ENCODE measurements at regions not wholly inside any gene's neighbourhood (a gene's known extent, or its start where the extent isn't known, plus 50 kb on each side); places are given as distances from the start of the nearest gene placed in this dataset.

GRCh38 chrX:12007881-12008280, 130.4 kb upstream of the FRMPD4 start:
- Histone ChIP-seq H3K27ac (ENCODE audit: insufficient read depth, low read depth, low read length) (no peak overlapping the region), H3K9ac (replicated peaks; ENCODE audit: extremely low read depth, insufficient read depth, low read length) (no peak overlapping the region), H3K9me3 (replicated peaks; ENCODE audit: control insufficient read depth, insufficient read depth, low read length) (no peaks in the 10 kb centered on the region), H3K4me3 (replicated peaks in 1 of 3; ENCODE audit: insufficient read depth in 1 of 3, low read depth in 1 of 3, low read length in 3 of 3) (no peak overlapping the region), H3K9me1 (replicated peaks; ENCODE audit: control insufficient read depth, extremely low read depth, insufficient read depth, low read length) (no peaks in the 10 kb centered on the region), H3K36me3 (ENCODE audit: control insufficient read depth in 2 of 2, extremely low read depth in 1 of 2, insufficient read depth in 2 of 2, low read length in 2 of 2) (no peaks in the 10 kb centered on the region), H3K4me2 (ENCODE audit: insufficient read depth, low read length) (peak overlapping the region; percentile 17), H3K4me1 (ENCODE audit: control insufficient read depth, extremely low read depth, insufficient read depth, low read length) (peaks cover 11% of the 10 kb centered on the region), H3K27me3 (ENCODE audit: control insufficient read depth in 2 of 2, insufficient read depth in 2 of 2, low read length in 2 of 2) (no peaks in the 10 kb centered on the region), H4K20me1 (replicated peaks; ENCODE audit: control insufficient read depth, extremely low read depth, insufficient read depth, low read length) (no peaks in the 10 kb centered on the region), H3K79me2 (ENCODE audit: control insufficient read depth, insufficient read depth, low read length) (no peaks in the 10 kb centered on the region), H2AFZ (ENCODE audit: low read depth, low read length) (no peak overlapping the region)
- BruUV-seq (replicated peaks) = no TSS peak
- dilution Hi-C loops (cut with MboI; ENCODE audit: extremely low pct_ligation_motif_present, low sequenced_read_pairs) = no loop called here
- ChIA-PET POLR2A (no interaction called here), CTCF (interaction anchor here (1.5 kb wide), 1 partner anchor 220 kb away, joined by 3 read pairs; no protein-coding TSS in a partner anchor)
- peak; percentile 83 for TF ChIP-seq FOS (IDR thresholded peaks at IDR 0.05; ENCODE audit: borderline replicate concordance, insufficient read depth, low read length)
- no peak for TF ChIP-seq EZH2 (IDR thresholded peaks at IDR 0.05; ENCODE audit: borderline replicate concordance, low read depth, low read length, severe bottlenecking)
- no peak for TF ChIP-seq MYC (IDR thresholded peaks at IDR 0.05; ENCODE audit: low read depth, low read length)
- TF ChIP-seq JUN (IDR thresholded peaks at IDR 0.05; ENCODE audit: borderline replicate concordance, insufficient read depth, insufficient read length, low read depth) = no peak
- peak; percentile 20 for TF ChIP-seq GATA2 (IDR thresholded peaks at IDR 0.05; ENCODE audit: insufficient read depth, insufficient read length, low read depth, low read length)
- TF ChIP-seq POLR2A (IDR thresholded peaks at IDR 0.05; ENCODE audit: low read depth, low read length) = no peak
- no peak for TF ChIP-seq POLR2AphosphoS5 (IDR thresholded peaks at IDR 0.05; ENCODE audit: insufficient read depth, low read depth, low read length)
- peak; percentile 18 for DNase-seq (ENCODE audit: low read depth, low spot score)
- intact Hi-C loops (cut with micrococcal nuclease) = no loop called here
- peak; percentile 77 for FAIRE-seq

- Histone ChIP-seq H3K79me2 (ENCODE audit: control insufficient read depth, insufficient read depth, low read length) (no peaks in the 10 kb centered on the region), H3K27me3 (ENCODE audit: control insufficient read depth in 2 of 2, insufficient read depth in 2 of 2, low read length in 2 of 2) (no peaks in the 10 kb centered on the region), H3K4me2 (ENCODE audit: insufficient read depth, low read length) (no peak overlapping the region), H3K9ac (replicated peaks; ENCODE audit: extremely low read depth, insufficient read depth, low read length) (no peak overlapping the region), H2AFZ (ENCODE audit: low read depth, low read length) (no peak overlapping the region), H4K20me1 (replicated peaks; ENCODE audit: control insufficient read depth, extremely low read depth, insufficient read depth, low read length) (no peaks in the 10 kb centered on the region), H3K36me3 (ENCODE audit: control insufficient read depth in 2 of 2, extremely low read depth in 1 of 2, insufficient read depth in 2 of 2, low read length in 2 of 2) (no peaks in the 10 kb centered on the region), H3K27ac (ENCODE audit: insufficient read depth, low read depth, low read length) (no peak overlapping the region), H3K4me1 (ENCODE audit: control insufficient read depth, extremely low read depth, insufficient read depth, low read length) (peaks cover 13% of the 10 kb centered on the region), H3K9me3 (replicated peaks; ENCODE audit: control insufficient read depth, insufficient read depth, low read length) (no peaks in the 10 kb centered on the region), H3K4me3 (replicated peaks in 1 of 3; ENCODE audit: insufficient read depth in 1 of 3, low read depth in 1 of 3, low read length in 3 of 3) (no peak overlapping the region), H3K9me1 (replicated peaks; ENCODE audit: control insufficient read depth, extremely low read depth, insufficient read depth, low read length) (no peaks in the 10 kb centered on the region)
- BruUV-seq (replicated peaks) = no TSS peak
- TF ChIP-seq GATA2 (IDR thresholded peaks at IDR 0.05; ENCODE audit: insufficient read depth, insufficient read length, low read depth, low read length) (no peak), CTCF (IDR thresholded peaks at IDR 0.05; ENCODE audit: extremely low read depth in 1 of 2, insufficient read depth in 1 of 2, low read depth in 1 of 2, low read length in 2 of 2) (no peak), MYC (IDR thresholded peaks at IDR 0.05; ENCODE audit: low read depth, low read length) (no peak), MAX (IDR thresholded peaks at IDR 0.05; ENCODE audit: insufficient read depth, insufficient read length) (no peak), POLR2A (IDR thresholded peaks at IDR 0.05; ENCODE audit: low read depth, low read length) (no peak), POLR2AphosphoS5 (IDR thresholded peaks at IDR 0.05; ENCODE audit: insufficient read depth, low read depth, low read length) (no peak), JUN (IDR thresholded peaks at IDR 0.05; ENCODE audit: borderline replicate concordance, insufficient read depth, insufficient read length, low read depth) (no peak), EZH2 (IDR thresholded peaks at IDR 0.05; ENCODE audit: borderline replicate concordance, low read depth, low read length, severe bottlenecking) (no peak), FOS (IDR thresholded peaks at IDR 0.05; ENCODE audit: borderline replicate concordance, insufficient read depth, low read length) (no peak)
- ChIA-PET POLR2A (no interaction called here), CTCF (no interaction called here)
- intact Hi-C loops (cut with micrococcal nuclease) = loop anchor here (5.0 kb wide), 1 partner anchor 43 kb away; no protein-coding TSS in a partner anchor
- DNase-seq (ENCODE audit: low read depth, low spot score) = no peak
- FAIRE-seq = no peak
- dilution Hi-C loops (cut with MboI; ENCODE audit: extremely low pct_ligation_motif_present, low sequenced_read_pairs) = no loop called here
These were observed 127.8 kb upstream of the FRMPD4 start for GRCh38 chrX:12010436-12010835.
